Skeletal muscle tissue (tissue), 3 donors: ENCODE measurements at regions not wholly inside any gene's neighbourhood (a gene's known extent, or its start where the extent isn't known, plus 50 kb on each side); places are given as distances from the start of the nearest gene placed in this dataset.

Experiments
- H3K27ac ChIP-seq: one replicate; pipeline ENCODE4 v1.7.0; 2013; ENCODE audit warnings: mild to moderate bottlenecking, low read depth, low read length, inconsistent platforms
- H3K27me3 ChIP-seq, 3 donors: one replicate each; pipeline ENCODE4 v1.7.0; 2013; ENCODE audit warnings: low read length in 3 of 3; ENCODE audit not compliant: control insufficient read depth in 3 of 3, insufficient read depth in 3 of 3
- H3K36me3 ChIP-seq, 3 donors: one replicate each; pipeline ENCODE4 v1.7.0; 2013; ENCODE audit warnings: low read length in 3 of 3; ENCODE audit not compliant: control insufficient read depth in 3 of 3, insufficient read depth in 3 of 3
- H3K4me1 ChIP-seq, 3 donors: one replicate each; pipeline ENCODE4 v1.7.0; 2013; ENCODE audit warnings: low read length in 3 of 3, mild to moderate bottlenecking in 3 of 3; ENCODE audit not compliant: control insufficient read depth in 3 of 3, insufficient read depth in 3 of 3
- H3K4me3 ChIP-seq, 3 donors: one replicate each; pipeline ENCODE4 v1.7.0; 2013; ENCODE audit warnings: low read length in 3 of 3
- H3K9ac ChIP-seq, 3 donors: one replicate each; pipeline ENCODE4 v1.7.0; 2013; ENCODE audit warnings: low read length in 3 of 3, mild to moderate bottlenecking in 3 of 3, moderate library complexity in 2 of 3, low read depth in 1 of 3
- H3K9me3 ChIP-seq, 3 donors: one replicate each; pipeline ENCODE4 v1.7.0; 2013; ENCODE audit warnings: low read length in 3 of 3; ENCODE audit not compliant: control insufficient read depth in 3 of 3
- donor health status: Osteomylitis.

GRCh38 chr3:176934698-176935097 lies 262.6 kb downstream of the TBL1XR1 start:
- Histone ChIP-seq H3K27ac (no peak overlapping the region), H3K36me3 (no peaks in the 10 kb centered on the region), H3K9ac (no peak overlapping the region), H3K27me3 (no peaks in the 10 kb centered on the region), H3K9me3 (no peaks in the 10 kb centered on the region), H3K4me3 (no peak overlapping the region), H3K4me1 (peaks cover 0 to 2% (median 0%) of the 10 kb centered on the region in 3 donors)

GRCh38 chr3:176933704-176934103 lies 263.6 kb downstream of the TBL1XR1 start:
- Histone ChIP-seq H3K9me3 (no peaks in the 10 kb centered on the region), H3K4me3 (no peak overlapping the region), H3K27ac (no peak overlapping the region), H3K4me1 (no peaks in the 10 kb centered on the region), H3K36me3 (no peaks in the 10 kb centered on the region), H3K27me3 (no peaks in the 10 kb centered on the region), H3K9ac (no peak overlapping the region)

GRCh38 chr3:176932433-176932832 lies 264.8 kb downstream of the TBL1XR1 start:
- Histone ChIP-seq H3K27ac (no peak overlapping the region), H3K36me3 (no peaks in the 10 kb centered on the region), H3K9ac (no peak overlapping the region), H3K27me3 (no peaks in the 10 kb centered on the region), H3K9me3 (no peaks in the 10 kb centered on the region), H3K4me3 (no peak overlapping the region), H3K4me1 (no peaks in the 10 kb centered on the region)

- H3K27me3 ChIP-seq = no peaks in the 10 kb centered on the region
- no peaks in the 10 kb centered on the region for H3K9me3 ChIP-seq
- no peak overlapping the region for H3K4me3 ChIP-seq
- H3K4me1 ChIP-seq = no peaks in the 10 kb centered on the region
- no peak overlapping the region for H3K27ac ChIP-seq
- no peak overlapping the region for H3K9ac ChIP-seq
- no peaks in the 10 kb centered on the region for H3K36me3 ChIP-seq
Measured at GRCh38 chr3:176931991-176932390, 265.3 kb downstream of the TBL1XR1 start.

- H3K4me1 ChIP-seq = no peaks in the 10 kb centered on the region
- no peak overlapping the region for H3K9ac ChIP-seq
- H3K9me3 ChIP-seq = no peaks in the 10 kb centered on the region
- H3K4me3 ChIP-seq = no peak overlapping the region
- no peak overlapping the region for H3K27ac ChIP-seq
- H3K36me3 ChIP-seq = no peaks in the 10 kb centered on the region
- H3K27me3 ChIP-seq = no peaks in the 10 kb centered on the region
Measured at GRCh38 chr3:176930942-176931341, 266.3 kb downstream of the TBL1XR1 start.

- H3K9me3 ChIP-seq = peaks cover 0 to 3% (median 0%) of the 10 kb centered on the region in 3 donors
- H3K27ac ChIP-seq = no peak overlapping the region
- no peaks in the 10 kb centered on the region for H3K4me1 ChIP-seq
- no peak overlapping the region for H3K9ac ChIP-seq
- H3K36me3 ChIP-seq = no peaks in the 10 kb centered on the region
- H3K4me3 ChIP-seq = no peak overlapping the region
- H3K27me3 ChIP-seq = no peaks in the 10 kb centered on the region
Measured at GRCh38 chr3:176928582-176928931, 268.7 kb downstream of the TBL1XR1 start.

GRCh38 chr3:176927706-176928581 lies 269.3 kb downstream of the TBL1XR1 start:
- H3K4me1 ChIP-seq = no peaks in the 10 kb centered on the region
- no peaks in the 10 kb centered on the region for H3K27me3 ChIP-seq
- peaks cover 0 to 3% (median 0%) of the 10 kb centered on the region in 3 donors for H3K9me3 ChIP-seq
- H3K9ac ChIP-seq = no peak overlapping the region
- no peak overlapping the region for H3K4me3 ChIP-seq
- no peaks in the 10 kb centered on the region for H3K36me3 ChIP-seq
- no peak overlapping the region for H3K27ac ChIP-seq

GRCh38 chr3:176927280-176927679 lies 270.0 kb downstream of the TBL1XR1 start:
- Histone ChIP-seq H3K4me3 (no peak overlapping the region), H3K9ac (no peak overlapping the region), H3K27me3 (no peaks in the 10 kb centered on the region), H3K9me3 (peaks cover 0 to 3% (median 0%) of the 10 kb centered on the region in 3 donors), H3K36me3 (no peaks in the 10 kb centered on the region), H3K27ac (no peak overlapping the region), H3K4me1 (no peaks in the 10 kb centered on the region)

- Histone ChIP-seq H3K27me3 (no peaks in the 10 kb centered on the region), H3K4me1 (no peaks in the 10 kb centered on the region), H3K9ac (no peak overlapping the region), H3K27ac (no peak overlapping the region), H3K4me3 (no peak overlapping the region), H3K36me3 (no peaks in the 10 kb centered on the region), H3K9me3 (peaks cover 0 to 3% (median 0%) of the 10 kb centered on the region in 3 donors)
Measured at GRCh38 chr3:176926688-176927087, 270.6 kb downstream of the TBL1XR1 start.

GRCh38 chr3:176926034-176926433 lies 271.2 kb downstream of the TBL1XR1 start:
- no peak overlapping the region for H3K9ac ChIP-seq
- H3K9me3 ChIP-seq = peaks cover 0 to 3% (median 0%) of the 10 kb centered on the region in 3 donors
- H3K4me1 ChIP-seq = no peaks in the 10 kb centered on the region
- no peaks in the 10 kb centered on the region for H3K36me3 ChIP-seq
- no peak overlapping the region for H3K4me3 ChIP-seq
- no peaks in the 10 kb centered on the region for H3K27me3 ChIP-seq
- H3K27ac ChIP-seq = no peak overlapping the region
